ENCODE measurements at regions not wholly inside any gene's neighbourhood (a gene's known extent, or its start where the extent isn't known, plus 50 kb on each side); places are given as distances from the start of the nearest gene placed in this dataset.

- TF ChIP-seq CTCF (conservative IDR thresholded peaks at IDR 0.05; ENCODE audit: low read depth, low read length) = no peak
- no peak overlapping the region for H3K4me3 ChIP-seq (ENCODE audit: low read depth, low read length)
- DNase-seq (ENCODE audit: low read depth) = no peak
Observed at GRCh38 chr2:40558761-40559160, 106.9 kb upstream of the SLC8A1 start.

- no peak for DNase-seq (ENCODE audit: low read depth)
- no peak for TF ChIP-seq CTCF (conservative IDR thresholded peaks at IDR 0.05; ENCODE audit: low read depth, low read length)
- H3K4me3 ChIP-seq (ENCODE audit: low read depth, low read length) = no peak overlapping the region
Observed at GRCh38 chr2:40559175-40559574, 107.3 kb upstream of the SLC8A1 start.

- H3K4me3 ChIP-seq (ENCODE audit: low read depth, low read length) = no peak overlapping the region
- DNase-seq (ENCODE audit: low read depth) = no peak
- TF ChIP-seq CTCF (conservative IDR thresholded peaks at IDR 0.05; ENCODE audit: low read depth, low read length) = no peak
Observed at GRCh38 chr2:40564184-40564583, 112.3 kb upstream of the SLC8A1 start.

- no peak overlapping the region for H3K4me3 ChIP-seq (ENCODE audit: low read depth, low read length)
- no peak for TF ChIP-seq CTCF (conservative IDR thresholded peaks at IDR 0.05; ENCODE audit: low read depth, low read length)
- DNase-seq (ENCODE audit: low read depth) = no peak
Observed at GRCh38 chr2:40579247-40579646, 127.4 kb upstream of the SLC8A1 start.

- DNase-seq (ENCODE audit: low read depth) = no peak
- TF ChIP-seq CTCF (conservative IDR thresholded peaks at IDR 0.05; ENCODE audit: low read depth, low read length) = no peak
- H3K4me3 ChIP-seq (ENCODE audit: low read depth, low read length) = no peak overlapping the region
Observed at GRCh38 chr2:40584432-40584831, 132.5 kb upstream of the SLC8A1 start.

GRCh38 chr2:40591774-40592173 lies 139.9 kb upstream of the SLC8A1 start:
- no peak overlapping the region for H3K4me3 ChIP-seq (ENCODE audit: low read depth, low read length)
- DNase-seq (ENCODE audit: low read depth) = no peak
- TF ChIP-seq CTCF (conservative IDR thresholded peaks at IDR 0.05; ENCODE audit: low read depth, low read length) = no peak

- TF ChIP-seq CTCF (conservative IDR thresholded peaks at IDR 0.05; ENCODE audit: low read depth, low read length) = no peak
- no peak overlapping the region for H3K4me3 ChIP-seq (ENCODE audit: low read depth, low read length)
- DNase-seq (ENCODE audit: low read depth) = no peak
Observed at GRCh38 chr2:40592218-40592617, 140.3 kb upstream of the SLC8A1 start.

Measured in epithelial cell of proximal tubule (primary cell).